DOHH2 (cell line): ENCODE measurements at regions not wholly inside any gene's neighbourhood (a gene's known extent, or its start where the extent isn't known, plus 50 kb on each side); places are given as distances from the start of the nearest gene placed in this dataset.

Experiments
- H3F3A ChIP-seq: fragments of 200-600 bp; sonication (generic), shearing (Covaris generic); 2 replicates; pipeline ENCODE4 v1.6.0; 2016; ENCODE audit warnings: antibody characterized with exemption, mild to moderate bottlenecking; ENCODE audit not compliant: control insufficient read depth, insufficient read depth
- H3K27ac ChIP-seq: fragments of 200-600 bp; sonication (generic); 2 replicates; pipeline ENCODE4 v1.5.1; 2014; ENCODE audit warnings: low read depth, mild to moderate bottlenecking, low read length, moderate library complexity
- H3K27me3 ChIP-seq: fragments of 200-600 bp; sonication (generic); 2 replicates; pipeline ENCODE4 v1.6.1; 2014; ENCODE audit warnings: mild to moderate bottlenecking, low read length, mixed read lengths; ENCODE audit not compliant: control insufficient read depth
- H3K36me3 ChIP-seq: fragments of 200-600 bp; sonication (generic); 2 replicates; pipeline ENCODE4 v1.6.1; 2014; ENCODE audit warnings: mild to moderate bottlenecking, low read length, moderate library complexity, mixed read lengths; ENCODE audit not compliant: control insufficient read depth
- H3K4me1 ChIP-seq: fragments of 200-600 bp; sonication (generic); 2 replicates; pipeline ENCODE4 v1.6.1; 2014; ENCODE audit warnings: mild to moderate bottlenecking, low read length, mixed read lengths; ENCODE audit not compliant: control insufficient read depth
- H3K4me2 ChIP-seq: fragments of 200-600 bp; sonication (generic); 2 replicates; pipeline ENCODE4 v1.6.0; 2014; ENCODE audit warnings: mild to moderate bottlenecking, low read length, moderate library complexity
- H3K4me3 ChIP-seq: fragments of 200-600 bp; sonication (generic); 2 replicates; pipeline ENCODE4 v1.5.1; 2014; ENCODE audit warnings: mild to moderate bottlenecking, low read length, mixed read lengths
- H3K79me2 ChIP-seq: fragments of 200-600 bp; sonication (generic); 2 replicates; pipeline ENCODE4 v1.6.1; 2014; ENCODE audit warnings: mild to moderate bottlenecking, low read length, mixed read lengths; ENCODE audit not compliant: control insufficient read depth
- H3K9me2 ChIP-seq: fragments of 200-600 bp; sonication (generic); replicated peaks from 2 replicates; pipeline ENCODE4 v1.6.1; 2014; ENCODE audit warnings: mild to moderate bottlenecking, low read length, mixed read lengths; ENCODE audit not compliant: control insufficient read depth
- H3K9me3 ChIP-seq: fragments of 200-600 bp; sonication (generic); 2 replicates; pipeline ENCODE4 v1.6.1; 2014; ENCODE audit warnings: antibody characterized with exemption, low read length, mixed read lengths; ENCODE audit not compliant: control insufficient read depth, insufficient read depth
- H4K20me1 ChIP-seq: fragments of 200-600 bp; sonication (generic); 2 replicates; pipeline ENCODE4 v1.6.0; 2014; ENCODE audit warnings: low read depth, mild to moderate bottlenecking, antibody characterized with exemption, low read length, moderate library complexity; ENCODE audit not compliant: control insufficient read depth, insufficient read depth
- CTCF ChIP-seq: fragments of 200-600 bp; sonication (generic); IDR thresholded peaks from one replicate; pipeline ENCODE4 v1.5.1; 2014; ENCODE audit warnings: antibody characterized with exemption, mild to moderate bottlenecking, low read depth, low read length; ENCODE audit not compliant: poor library complexity, severe bottlenecking
- EZH2phosphoT487 ChIP-seq: fragments of 200-600 bp; sonication (generic); IDR thresholded peaks from 2 replicates; pipeline ENCODE4 v1.6.1; 2017; ENCODE audit warnings: borderline replicate concordance, mild to moderate bottlenecking, antibody characterized with exemption, low read length, moderate library complexity, mixed read lengths

- TF ChIP-seq CTCF: no peak
- no peak for TF ChIP-seq EZH2phosphoT487
- no peak overlapping the region for H3K4me3 ChIP-seq
- H3K27me3 ChIP-seq: no peaks in the 10 kb centered on the region
- no peak overlapping the region for H3K27ac ChIP-seq
- no peaks in the 10 kb centered on the region for H3K9me3 ChIP-seq
- no peaks in the 10 kb centered on the region for H3F3A ChIP-seq
- H3K36me3 ChIP-seq: no peaks in the 10 kb centered on the region
- no peak overlapping the region for H3K4me2 ChIP-seq
- H3K79me2 ChIP-seq: no peaks in the 10 kb centered on the region
- no peaks in the 10 kb centered on the region for H4K20me1 ChIP-seq
- H3K4me1 ChIP-seq: no peaks in the 10 kb centered on the region
- H3K9me2 ChIP-seq: no peaks in the 10 kb centered on the region
These were observed 175.4 kb upstream of the PELI2 start for GRCh38 chr14:55942826-55943225.

- Histone ChIP-seq H3K4me1 (no peaks in the 10 kb centered on the region), H4K20me1 (no peaks in the 10 kb centered on the region), H3K4me3 (no peak overlapping the region), H3K27ac (no peak overlapping the region), H3F3A (no peaks in the 10 kb centered on the region), H3K9me3 (no peaks in the 10 kb centered on the region), H3K36me3 (no peaks in the 10 kb centered on the region), H3K79me2 (no peaks in the 10 kb centered on the region), H3K9me2 (no peaks in the 10 kb centered on the region), H3K27me3 (no peaks in the 10 kb centered on the region), H3K4me2 (no peak overlapping the region)
- TF ChIP-seq CTCF: no peak
- no peak for TF ChIP-seq EZH2phosphoT487
These were observed 173.5 kb upstream of the PELI2 start for GRCh38 chr14:55944757-55945156.

GRCh38 chr14:55946231-55946630 lies 172.0 kb upstream of the PELI2 start:
- Histone ChIP-seq H3K4me2 (no peak overlapping the region), H3K9me3 (no peaks in the 10 kb centered on the region), H3K27me3 (no peaks in the 10 kb centered on the region), H3K27ac (no peak overlapping the region), H4K20me1 (no peaks in the 10 kb centered on the region), H3K9me2 (no peaks in the 10 kb centered on the region), H3K4me1 (no peaks in the 10 kb centered on the region), H3F3A (no peaks in the 10 kb centered on the region), H3K36me3 (no peaks in the 10 kb centered on the region), H3K4me3 (no peak overlapping the region), H3K79me2 (no peaks in the 10 kb centered on the region)
- no peak for TF ChIP-seq EZH2phosphoT487
- TF ChIP-seq CTCF: no peak

- Histone ChIP-seq H3K27me3 (no peaks in the 10 kb centered on the region; the same call in 1 of the 2 replicates), H4K20me1 (no peaks in the 10 kb centered on the region), H3K79me2 (no peaks in the 10 kb centered on the region), H3K4me1 (no peaks in the 10 kb centered on the region), H3K4me2 (no peak overlapping the region), H3K36me3 (no peaks in the 10 kb centered on the region), H3K4me3 (no peak overlapping the region), H3K9me2 (no peaks in the 10 kb centered on the region), H3F3A (no peaks in the 10 kb centered on the region), H3K9me3 (no peaks in the 10 kb centered on the region), H3K27ac (no peak overlapping the region)
- TF ChIP-seq EZH2phosphoT487: no peak
- TF ChIP-seq CTCF: no peak
These were observed 169.8 kb upstream of the PELI2 start for GRCh38 chr14:55948399-55948798.
